ENCODE measurements at regions not wholly inside any gene's neighbourhood (a gene's known extent, or its start where the extent isn't known, plus 50 kb on each side); places are given as distances from the start of the nearest gene placed in this dataset.

- TF ChIP-seq CTCF (IDR thresholded peaks at IDR 0.05) = no peak
- TF ChIP-seq POLR2A (IDR thresholded peaks at IDR 0.05) = no peak
- TF ChIP-seq EP300 (IDR thresholded peaks at IDR 0.05) = no peak
Measured at GRCh38 chr20:40037511-40037910, 651.5 kb downstream of the MAFB start.

Data from ovary (tissue), 3 donors.